Panc1 (cell line): ENCODE measurements at regions not wholly inside any gene's neighbourhood (a gene's known extent, or its start where the extent isn't known, plus 50 kb on each side); places are given as distances from the start of the nearest gene placed in this dataset.

Experiments
- ATAC-seq: fragments of 200-7000 bp; cut with Tn5 transposase; 2 replicates; pipeline ENCODE4 v1.9.1; 2020; ENCODE audit warnings: mild to moderate bottlenecking, moderate library complexity
- BruUV-seq: library from RNA; stranded (reverse); fragments of 400-500 nt; replicated peaks from 2 replicates; lab custom pipeline; 2021; lab: Mats Ljungman, UMichigan
- CTCF ChIA-PET: fragments of 300-600 bp; sonication (Branson Sonifier 250); formaldehyde crosslinking; loops from one replicate; lab custom pipeline; 2022; ENCODE audit warnings: antibody characterized with exemption; lab: Charles Lee
- POLR2A ChIA-PET: fragments of 300-600 bp; sonication (Branson Sonifier 250); formaldehyde crosslinking; loops from one replicate; lab custom pipeline; 2022; ENCODE audit warnings: antibody characterized with exemption; lab: Charles Lee
- DNase-seq: peaks from one replicate; pipeline ENCODE4 v3.0.0-alpha.2; 2010; ENCODE audit warnings: low read depth, low spot score
- H3K27ac ChIP-seq: 2 replicates; pipeline ENCODE4 v1.5.1; 2011; ENCODE audit warnings: mild to moderate bottlenecking, low read length, inconsistent platforms
- H3K27me3 ChIP-seq: fragments of 200-500 bp; sonication (Bioruptor generic); 2 replicates; pipeline ENCODE4 v1.6.0; 2014; ENCODE audit warnings: low read length, inconsistent platforms; ENCODE audit not compliant: control insufficient read depth, insufficient read depth
- H3K36me3 ChIP-seq: fragments of 200-500 bp; sonication (Bioruptor generic); 2 replicates; pipeline ENCODE4 v1.5.1; 2014; ENCODE audit warnings: inconsistent platforms, mild to moderate bottlenecking, low read length, moderate library complexity; ENCODE audit not compliant: control insufficient read depth, insufficient read depth
- H3K4me1 ChIP-seq: 2 replicates; pipeline ENCODE4 v1.5.1; 2011; ENCODE audit warnings: inconsistent platforms, mild to moderate bottlenecking, low read length, moderate library complexity; ENCODE audit not compliant: control insufficient read depth, insufficient read depth
- H3K4me3 ChIP-seq, 2 experiments: 2 replicates each; pipeline ENCODE4 v1.5.1; 2011 to 2012; ENCODE audit warnings: low read depth in 2 of 2, low read length in 2 of 2, mild to moderate bottlenecking in 2 of 2, inconsistent platforms in 1 of 2, moderate library complexity in 1 of 2
- H3K9me3 ChIP-seq: fragments of 200-500 bp; sonication (Bioruptor generic); 2 replicates; pipeline ENCODE4 v1.5.1; 2014; ENCODE audit warnings: low read depth, mild to moderate bottlenecking, inconsistent platforms, low read length, moderate library complexity; ENCODE audit not compliant: control insufficient read depth, insufficient read depth
- CTCF ChIP-seq: fragments of 450-650 bp; IDR thresholded peaks from 2 replicates; pipeline ENCODE4 v1.5.1; 2017; ENCODE audit warnings: mild to moderate bottlenecking
- POLR2AphosphoS5 ChIP-seq: IDR thresholded peaks from 2 replicates; pipeline ENCODE4 v1.6.1; 2012; ENCODE audit warnings: mild to moderate bottlenecking, low read depth, low read length, moderate library complexity
- REST ChIP-seq, 2 experiments: IDR thresholded peaks; 2 replicates each; pipeline ENCODE4 v1.6.1; 2011 to 2012; ENCODE audit warnings: low read depth in 2 of 2, control low read depth in 1 of 2, low read length in 1 of 2, mild to moderate bottlenecking in 1 of 2, moderate library complexity in 1 of 2; ENCODE audit not compliant: insufficient read depth in 1 of 2
- SIN3A ChIP-seq: IDR thresholded peaks from 2 replicates; pipeline ENCODE4 v1.6.1; 2012; ENCODE audit warnings: low read depth, mild to moderate bottlenecking, low read length, moderate library complexity, borderline replicate concordance; ENCODE audit not compliant: insufficient read depth
- TCF7L2 ChIP-seq: IDR thresholded peaks from 2 replicates; pipeline ENCODE4 v1.6.1; 2011; ENCODE audit warnings: mild to moderate bottlenecking, low read depth, low read length, inconsistent platforms
- in situ Hi-C: cut with HindIII; loops from 2 replicates; pipeline ENCODE4 v1.10.0; 2016; ENCODE audit warnings: low sequenced_read_pairs, low pct_unique_long_range_greater_than_20kb
- intact Hi-C: fragments of 100-400 bp; cut with micrococcal nuclease; formaldehyde crosslinking; loops from one replicate; pipeline ENCODE4 v1.10.0; 2022; ENCODE audit not compliant: unreplicated experiment

- in situ Hi-C loops (no loop called here), intact Hi-C loops (no loop called here)
- POLR2A ChIA-PET: no interaction called here
- Histone ChIP-seq H3K9me3 (no peaks in the 10 kb centered on the region), H3K27ac (no peak overlapping the region), H3K27me3 (peaks cover 2% of the 10 kb centered on the region), H3K4me1 (no peaks in the 10 kb centered on the region), H3K36me3 (no peaks in the 10 kb centered on the region), H3K4me3 (no peak overlapping the region)
- DNase-seq (no peak), ATAC-seq (no peak)
- no TSS peak for BruUV-seq
- TF ChIP-seq REST (IDR thresholded peaks at IDR 0.05; ENCODE audit: insufficient read depth in 1 of 2, low read depth in 2 of 2, low read length in 1 of 2) (no peak), CTCF (no peak), POLR2AphosphoS5 (no peak), SIN3A (no peak), TCF7L2 (no peak)
- CTCF ChIA-PET: no interaction called here
Observed at GRCh38 chr13:23986619-23987018, 89.3 kb upstream of the C1QTNF9B start.

- in situ Hi-C loops: no loop called here
- POLR2A ChIA-PET: no interaction called here
Observed at GRCh38 chr13:23987331-23987894, 90.1 kb upstream of the C1QTNF9B start.

More at GRCh38 chr13:23987331-23987894, 90.1 kb upstream of the C1QTNF9B start:
- Histone ChIP-seq H3K4me1 (no peaks in the 10 kb centered on the region), H3K4me3 (no peak overlapping the region), H3K27me3 (no peaks in the 10 kb centered on the region; the same call in 1 of the 2 replicates), H3K9me3 (no peaks in the 10 kb centered on the region), H3K27ac (no peak overlapping the region), H3K36me3 (no peaks in the 10 kb centered on the region)
- CTCF ChIA-PET: no interaction called here
- DNase-seq (no peak), ATAC-seq (no peak)
- BruUV-seq: no TSS peak
- TF ChIP-seq POLR2AphosphoS5 (no peak), TCF7L2 (no peak), SIN3A (no peak), REST (IDR thresholded peaks at IDR 0.05; ENCODE audit: insufficient read depth in 1 of 2, low read depth in 2 of 2, low read length in 1 of 2) (no peak), CTCF (no peak)
- intact Hi-C loops: no loop called here
